Vagina (tissue), 2 donors: ENCODE measurements at regions not wholly inside any gene's neighbourhood (a gene's known extent, or its start where the extent isn't known, plus 50 kb on each side); places are given as distances from the start of the nearest gene placed in this dataset.

Experiments used
- POLR2A ChIP-seq, 2 donors: fragments of 450-650 bp; IDR thresholded peaks; one replicate each; pipeline ENCODE4 v1.6.1; 2017; ENCODE audit warnings: antibody characterized with exemption in 2 of 2, mild to moderate bottlenecking in 2 of 2, moderate library complexity in 2 of 2
- TF ChIP-seq, protein P1 (sequence below), 3 experiments: fragments of 450-650 bp in 2 of 3; fragments of 200-600 bp in 1 of 3; sonication (generic) in 1 of 3; IDR thresholded peaks; one replicate each; pipeline ENCODE4 v1.5.1; 2017 to 2019; ENCODE audit warnings: antibody characterized with exemption in 3 of 3, mild to moderate bottlenecking in 2 of 3, moderate library complexity in 2 of 3

DNA sequence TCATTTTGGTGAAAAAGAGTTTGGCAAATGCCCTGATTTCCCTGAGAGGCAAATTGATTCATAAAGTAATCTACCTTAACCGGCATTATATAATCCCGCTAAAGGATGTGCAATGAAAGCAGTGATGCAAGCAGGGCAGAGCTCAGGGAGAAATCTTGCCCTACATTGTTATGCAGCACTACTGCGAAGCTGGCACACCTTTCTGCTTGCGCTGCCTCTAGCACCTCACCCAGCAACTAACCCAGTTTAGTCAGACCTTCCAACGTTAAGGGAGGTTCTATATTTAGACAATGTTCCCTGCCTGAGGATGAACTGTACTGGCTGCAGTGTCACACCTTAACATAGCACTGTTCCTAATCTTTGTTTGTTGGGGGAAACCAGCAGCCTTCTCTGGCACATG is 60.8 kb upstream of the CCDC196 start:
- TF ChIP-seq, protein P1, sequence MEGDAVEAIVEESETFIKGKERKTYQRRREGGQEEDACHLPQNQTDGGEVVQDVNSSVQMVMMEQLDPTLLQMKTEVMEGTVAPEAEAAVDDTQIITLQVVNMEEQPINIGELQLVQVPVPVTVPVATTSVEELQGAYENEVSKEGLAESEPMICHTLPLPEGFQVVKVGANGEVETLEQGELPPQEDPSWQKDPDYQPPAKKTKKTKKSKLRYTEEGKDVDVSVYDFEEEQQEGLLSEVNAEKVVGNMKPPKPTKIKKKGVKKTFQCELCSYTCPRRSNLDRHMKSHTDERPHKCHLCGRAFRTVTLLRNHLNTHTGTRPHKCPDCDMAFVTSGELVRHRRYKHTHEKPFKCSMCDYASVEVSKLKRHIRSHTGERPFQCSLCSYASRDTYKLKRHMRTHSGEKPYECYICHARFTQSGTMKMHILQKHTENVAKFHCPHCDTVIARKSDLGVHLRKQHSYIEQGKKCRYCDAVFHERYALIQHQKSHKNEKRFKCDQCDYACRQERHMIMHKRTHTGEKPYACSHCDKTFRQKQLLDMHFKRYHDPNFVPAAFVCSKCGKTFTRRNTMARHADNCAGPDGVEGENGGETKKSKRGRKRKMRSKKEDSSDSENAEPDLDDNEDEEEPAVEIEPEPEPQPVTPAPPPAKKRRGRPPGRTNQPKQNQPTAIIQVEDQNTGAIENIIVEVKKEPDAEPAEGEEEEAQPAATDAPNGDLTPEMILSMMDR (IDR thresholded peaks at IDR 0.05), result no peak
- TF ChIP-seq POLR2A (IDR thresholded peaks at IDR 0.05), result no peak
